Peyer's patch (tissue), 4 donors: ENCODE measurements at regions not wholly inside any gene's neighbourhood (a gene's known extent, or its start where the extent isn't known, plus 50 kb on each side); places are given as distances from the start of the nearest gene placed in this dataset.

Experiments
- DNase-seq, 3 donors: peaks; one replicate each; pipeline ENCODE4 v3.0.0-alpha.2; 2017 to 2019
- H3K27ac ChIP-seq, 4 donors: fragments of 200-600 bp; sonication (generic); one replicate each; pipeline ENCODE4 v1.5.1; 2016 to 2019
- H3K27me3 ChIP-seq, 2 donors: fragments of 200-600 bp; sonication (generic); one replicate each; pipeline ENCODE4 v1.5.1; 2019
- H3K36me3 ChIP-seq, 3 donors: fragments of 200-600 bp; sonication (generic); one replicate each; pipeline ENCODE4 v1.5.1; 2016 to 2019
- H3K4me1 ChIP-seq, 4 donors: fragments of 200-600 bp; sonication (generic); one replicate each; pipeline ENCODE4 v1.5.1; 2016 to 2019
- H3K4me3 ChIP-seq, 4 donors: fragments of 200-600 bp; sonication (generic); 1 replicate in 3 of 4; 2 replicates in 1 of 4; pipeline ENCODE4 v1.5.1; 2016 to 2019; ENCODE audit warnings: mild to moderate bottlenecking in 1 of 4
- H3K9me3 ChIP-seq, 4 donors: fragments of 200-600 bp; sonication (generic); one replicate each; pipeline ENCODE4 v1.5.1; 2016 to 2019; ENCODE audit warnings: mild to moderate bottlenecking in 1 of 4
- POLR2A ChIP-seq, 2 donors: fragments of 450-650 bp; IDR thresholded peaks; one replicate each; pipeline ENCODE4 v1.5.1; 2017; ENCODE audit warnings: antibody characterized with exemption in 2 of 2, mild to moderate bottlenecking in 2 of 2, moderate library complexity in 2 of 2
- TF ChIP-seq, protein P1 (sequence below), 6 experiments: fragments of 450-650 bp in 4 of 6; fragments of 200-600 bp in 2 of 6; sonication (generic) in 1 of 6; IDR thresholded peaks; one replicate each; pipeline ENCODE4 v1.5.1; 2017 to 2019; ENCODE audit warnings: antibody characterized with exemption in 6 of 6, mild to moderate bottlenecking in 3 of 6, moderate library complexity in 1 of 6

DNA sequence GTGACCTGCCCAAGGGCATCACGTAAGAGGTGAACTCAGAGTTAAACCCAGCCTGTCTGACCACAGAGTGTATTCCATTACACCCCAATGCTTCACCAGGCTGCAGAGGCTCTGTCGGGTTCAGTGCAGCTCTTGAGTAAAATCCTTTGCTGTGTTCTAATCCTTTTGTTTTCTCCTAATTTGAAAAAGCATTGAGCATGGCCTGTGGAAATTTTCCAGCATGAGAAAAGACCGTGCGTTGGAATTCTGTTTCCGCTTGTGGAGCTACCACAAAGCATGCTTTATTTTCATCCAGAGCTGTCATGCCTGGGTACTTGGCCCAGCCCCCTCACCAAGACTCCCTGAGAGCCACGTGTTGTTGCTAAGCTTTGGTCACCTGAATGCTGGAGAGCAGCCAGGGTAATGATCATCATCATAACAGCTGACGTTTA lies 317.6 kb downstream of the PRDM2 start:
- Histone ChIP-seq H3K4me3 (no peak overlapping the region), H3K27ac (no peak overlapping the region), H3K36me3 (no peaks in the 10 kb centered on the region), H3K27me3 (no peaks in the 10 kb centered on the region), H3K4me1 (no peaks in the 10 kb centered on the region), H3K9me3 (no peaks in the 10 kb centered on the region)
- TF ChIP-seq POLR2A (IDR thresholded peaks at IDR 0.05), result no peak
- TF ChIP-seq, protein P1, sequence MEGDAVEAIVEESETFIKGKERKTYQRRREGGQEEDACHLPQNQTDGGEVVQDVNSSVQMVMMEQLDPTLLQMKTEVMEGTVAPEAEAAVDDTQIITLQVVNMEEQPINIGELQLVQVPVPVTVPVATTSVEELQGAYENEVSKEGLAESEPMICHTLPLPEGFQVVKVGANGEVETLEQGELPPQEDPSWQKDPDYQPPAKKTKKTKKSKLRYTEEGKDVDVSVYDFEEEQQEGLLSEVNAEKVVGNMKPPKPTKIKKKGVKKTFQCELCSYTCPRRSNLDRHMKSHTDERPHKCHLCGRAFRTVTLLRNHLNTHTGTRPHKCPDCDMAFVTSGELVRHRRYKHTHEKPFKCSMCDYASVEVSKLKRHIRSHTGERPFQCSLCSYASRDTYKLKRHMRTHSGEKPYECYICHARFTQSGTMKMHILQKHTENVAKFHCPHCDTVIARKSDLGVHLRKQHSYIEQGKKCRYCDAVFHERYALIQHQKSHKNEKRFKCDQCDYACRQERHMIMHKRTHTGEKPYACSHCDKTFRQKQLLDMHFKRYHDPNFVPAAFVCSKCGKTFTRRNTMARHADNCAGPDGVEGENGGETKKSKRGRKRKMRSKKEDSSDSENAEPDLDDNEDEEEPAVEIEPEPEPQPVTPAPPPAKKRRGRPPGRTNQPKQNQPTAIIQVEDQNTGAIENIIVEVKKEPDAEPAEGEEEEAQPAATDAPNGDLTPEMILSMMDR (IDR thresholded peaks at IDR 0.05), result no peak
- DNase-seq, result peak in 1 of 3 donors; percentile 44

DNA sequence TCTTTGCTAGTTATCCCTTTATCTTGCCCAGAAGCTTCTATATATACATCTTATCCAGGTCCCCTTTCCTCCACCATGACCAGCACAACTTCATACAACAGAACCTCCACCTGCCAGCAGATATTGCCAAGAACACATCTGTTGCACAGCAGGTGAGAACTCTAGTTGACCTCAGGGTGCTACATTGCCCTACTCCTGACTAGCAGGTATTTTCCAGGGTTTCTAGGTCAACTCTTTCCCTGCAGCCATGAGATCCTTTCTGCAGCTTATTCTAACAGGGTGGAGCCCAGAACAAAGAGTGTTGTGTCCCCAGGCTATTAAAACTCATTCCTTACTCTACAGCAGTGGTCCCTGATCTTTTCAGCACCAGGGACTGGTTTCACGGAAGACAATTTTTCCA lies 319.5 kb downstream of the PRDM2 start:
- no peak overlapping the region for H3K27ac ChIP-seq
- H3K27me3 ChIP-seq, result no peaks in the 10 kb centered on the region
- TF ChIP-seq, protein P1 (IDR thresholded peaks at IDR 0.05), result no peak
- no peak for TF ChIP-seq POLR2A (IDR thresholded peaks at IDR 0.05)
- H3K4me3 ChIP-seq, result no peak overlapping the region
- H3K9me3 ChIP-seq, result no peaks in the 10 kb centered on the region
- DNase-seq, result no peak
- H3K36me3 ChIP-seq, result no peaks in the 10 kb centered on the region
- no peaks in the 10 kb centered on the region for H3K4me1 ChIP-seq

DNA sequence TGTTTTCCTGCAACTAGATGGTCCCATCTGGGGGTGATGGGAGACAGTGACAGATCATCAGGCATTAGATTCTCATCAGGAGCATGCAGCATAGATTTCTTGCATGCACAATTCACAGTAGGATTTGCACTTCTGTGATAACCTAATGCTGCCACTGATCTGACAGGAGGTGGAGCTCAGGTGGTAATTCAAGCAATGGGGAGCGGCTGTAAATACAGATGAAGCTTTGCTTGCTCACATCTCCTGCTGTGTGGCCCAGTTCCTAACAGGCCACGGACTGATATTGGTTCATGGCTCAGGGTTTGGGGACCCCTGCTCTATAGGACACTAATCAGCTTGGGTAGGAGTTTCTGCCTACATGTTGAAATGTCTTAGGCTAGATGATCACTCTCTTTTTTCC lies 320.0 kb downstream of the PRDM2 start:
- no peak for TF ChIP-seq POLR2A (IDR thresholded peaks at IDR 0.05)
- TF ChIP-seq, protein P1 (IDR thresholded peaks at IDR 0.05), result no peak
- H3K27ac ChIP-seq, result no peak overlapping the region
- no peaks in the 10 kb centered on the region for H3K4me1 ChIP-seq
- H3K4me3 ChIP-seq, result no peak overlapping the region
- H3K9me3 ChIP-seq, result no peaks in the 10 kb centered on the region
- no peak for DNase-seq
- no peaks in the 10 kb centered on the region for H3K27me3 ChIP-seq
- no peaks in the 10 kb centered on the region for H3K36me3 ChIP-seq

DNA sequence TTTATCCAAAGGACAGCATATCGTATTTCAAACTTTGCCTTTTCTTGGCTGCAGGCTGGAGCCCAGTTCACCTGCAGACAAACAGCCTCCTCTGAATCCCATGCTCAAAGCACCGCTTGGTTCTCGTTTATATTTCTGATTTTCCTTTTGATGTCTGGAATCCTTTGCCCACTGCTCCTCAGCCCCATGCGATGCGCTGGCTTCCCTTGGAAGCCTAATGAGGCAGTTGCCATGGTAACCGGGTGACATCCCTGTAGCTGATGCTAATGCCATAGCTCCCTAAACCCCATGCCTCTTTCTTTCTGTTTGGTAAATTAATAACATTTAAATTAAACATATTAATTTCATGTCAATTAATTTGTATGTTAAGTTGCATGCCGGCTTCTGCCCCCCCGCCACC lies 327.1 kb downstream of the PRDM2 start:
- no peaks in the 10 kb centered on the region for H3K27me3 ChIP-seq
- TF ChIP-seq POLR2A (IDR thresholded peaks at IDR 0.05), result no peak
- TF ChIP-seq, protein P1 (IDR thresholded peaks at IDR 0.05), result no peak
- no peak for DNase-seq

DNA sequence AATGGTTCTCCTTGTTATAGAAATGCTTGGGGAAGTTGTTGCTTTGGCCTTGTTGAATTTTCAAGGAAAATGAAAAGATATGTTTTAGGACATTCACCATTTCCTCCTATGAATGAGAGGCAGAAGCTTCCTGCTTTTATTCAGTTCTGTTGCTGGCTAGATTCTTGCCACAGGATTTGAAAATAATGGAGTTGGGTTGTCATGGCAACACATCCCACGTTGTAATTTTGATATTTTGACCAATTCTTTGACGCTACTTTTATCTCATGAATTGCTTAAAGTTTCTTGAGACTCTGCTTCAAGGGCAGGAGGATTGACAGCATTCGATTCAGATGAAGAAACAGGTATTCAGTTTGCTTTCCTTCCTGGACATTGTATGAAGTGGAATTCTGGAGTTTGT lies 331.5 kb downstream of the PRDM2 start:
- no peak for DNase-seq
- no peak overlapping the region for H3K4me3 ChIP-seq
- H3K36me3 ChIP-seq, result no peaks in the 10 kb centered on the region
- no peak for TF ChIP-seq POLR2A (IDR thresholded peaks at IDR 0.05)
- TF ChIP-seq, protein P1 (IDR thresholded peaks at IDR 0.05), result no peak
- no peak overlapping the region for H3K27ac ChIP-seq
- no peaks in the 10 kb centered on the region for H3K4me1 ChIP-seq
- H3K9me3 ChIP-seq, result no peaks in the 10 kb centered on the region
- no peaks in the 10 kb centered on the region for H3K27me3 ChIP-seq

More for the DNA sequence above, 327.1 kb downstream of the PRDM2 start:
- Histone ChIP-seq H3K9me3 (no peaks in the 10 kb centered on the region), H3K4me1 (no peaks in the 10 kb centered on the region), H3K27ac (no peak overlapping the region), H3K36me3 (no peaks in the 10 kb centered on the region), H3K4me3 (no peak overlapping the region)

DNA sequence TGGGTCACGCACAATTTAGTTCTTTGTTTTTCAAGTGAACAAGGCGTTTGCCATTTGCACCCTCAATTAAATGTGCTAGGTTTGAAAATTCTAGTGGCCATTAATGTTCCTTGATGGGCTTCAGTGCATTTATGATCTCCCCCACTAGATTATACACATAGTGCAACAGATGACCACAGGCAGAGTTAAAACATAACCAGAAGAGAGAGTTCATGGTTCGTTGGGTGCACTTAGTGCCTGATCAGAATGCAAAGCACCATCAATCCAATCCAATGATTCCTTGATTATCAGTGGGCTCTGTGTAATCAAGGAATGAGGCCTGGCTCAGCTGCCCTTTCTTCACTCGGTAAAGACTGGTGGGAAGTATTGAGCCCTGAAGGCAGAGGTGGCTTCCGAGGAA lies 334.5 kb downstream of the PRDM2 start:
- H3K27ac ChIP-seq, result no peak overlapping the region
- no peak for TF ChIP-seq POLR2A (IDR thresholded peaks at IDR 0.05)
- TF ChIP-seq, protein P1 (IDR thresholded peaks at IDR 0.05), result no peak

More for the DNA sequence above, 334.5 kb downstream of the PRDM2 start:
- Histone ChIP-seq H3K36me3 (no peaks in the 10 kb centered on the region), H3K9me3 (no peaks in the 10 kb centered on the region), H3K4me3 (no peak overlapping the region), H3K27me3 (no peaks in the 10 kb centered on the region), H3K4me1 (no peaks in the 10 kb centered on the region)
- DNase-seq, result no peak
